ENCODE measurements at regions not wholly inside any gene's neighbourhood (a gene's known extent, or its start where the extent isn't known, plus 50 kb on each side); places are given as distances from the start of the nearest gene placed in this dataset.

DNA sequence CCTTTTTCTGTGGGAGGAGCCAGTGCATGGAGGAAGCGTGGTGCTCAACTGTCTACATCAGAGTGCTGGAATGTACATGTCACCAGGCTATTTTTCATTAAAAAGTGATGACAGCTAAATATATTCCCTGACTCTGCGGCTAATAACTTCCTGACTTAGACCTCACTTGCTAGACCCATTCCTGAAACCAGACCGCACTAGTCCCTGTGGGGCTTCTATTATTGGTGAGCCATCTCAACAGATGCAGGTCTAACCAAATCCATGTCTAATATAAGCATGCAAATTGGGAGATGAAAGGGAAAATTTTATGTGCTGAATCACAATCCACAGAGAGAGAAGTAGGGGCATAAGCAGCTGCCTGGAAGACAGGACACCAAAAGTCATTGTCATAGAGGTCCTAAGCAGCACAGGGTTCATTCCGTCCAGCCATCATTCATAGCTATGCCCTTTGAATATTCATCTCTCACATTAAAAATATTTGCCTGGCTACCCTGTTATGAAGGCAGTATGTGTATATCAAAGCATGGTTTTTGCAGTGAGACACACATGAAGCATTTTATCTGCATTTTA lies 110.9 kb upstream of the BLID start:
- peak; percentile 46 for DNase-seq

- no peak for DNase-seq
Measured at GRCh38 chr11:122224867-122225266, 108.9 kb upstream of the BLID start.

DNA sequence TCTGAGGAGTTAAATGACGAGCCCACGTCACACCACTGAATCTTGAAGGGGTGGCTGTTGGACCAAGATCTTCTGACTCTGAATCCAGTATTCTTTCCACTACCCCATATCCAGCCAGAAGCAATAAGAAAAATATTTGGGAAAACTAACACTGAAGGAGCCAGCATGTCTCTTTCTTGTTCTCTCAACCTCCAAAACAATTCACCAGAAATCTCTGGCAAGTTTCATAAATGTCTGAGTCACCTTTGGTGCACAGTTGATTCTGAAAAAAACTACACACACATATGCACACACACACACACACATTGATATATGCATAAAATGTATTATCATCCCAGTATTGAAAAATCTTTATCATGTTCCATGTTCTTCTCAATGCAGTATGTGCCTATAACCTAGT lies 104.3 kb upstream of the BLID start:
- DNase-seq: no peak

GRCh38 chr11:122219791-122220190 lies 103.8 kb upstream of the BLID start:
- DNase-seq: no peak

DNA sequence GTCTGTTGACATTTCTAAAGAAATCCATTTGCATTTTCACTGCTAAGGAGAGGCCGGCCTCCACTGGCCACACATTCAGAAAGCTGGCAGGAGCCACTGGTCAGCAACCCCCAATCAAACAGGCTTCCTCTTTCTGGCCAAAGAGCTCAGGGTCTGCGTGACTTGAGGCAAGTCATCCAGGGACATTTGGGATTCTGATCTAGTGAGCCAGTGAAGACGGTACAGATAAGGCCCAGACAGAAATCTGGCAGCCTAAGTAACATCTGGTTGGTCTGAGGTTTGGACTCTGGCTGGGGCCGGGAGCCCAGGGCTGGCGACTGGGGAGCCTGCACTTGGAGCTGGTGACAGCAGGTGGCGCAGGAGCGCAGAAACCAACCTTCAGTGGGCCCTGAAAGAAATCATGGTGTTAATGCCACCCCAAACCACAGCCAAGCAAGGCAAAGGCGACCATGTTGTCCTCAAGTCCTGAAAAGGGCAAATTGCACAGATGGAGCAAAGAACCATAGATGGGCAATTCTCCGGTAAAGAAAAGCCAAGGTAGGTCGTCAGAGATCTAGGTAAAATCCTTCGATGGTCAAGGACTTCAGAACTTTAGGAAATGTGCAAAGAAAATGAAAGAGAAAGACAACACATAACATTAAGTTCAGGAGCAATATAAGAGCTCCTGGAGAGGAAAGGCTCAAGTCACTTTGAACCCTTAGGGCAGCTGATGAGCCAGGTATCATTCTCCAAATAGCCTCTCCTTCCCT lies 99.4 kb upstream of the BLID start:
- DNase-seq: peak; percentile 39

DNA sequence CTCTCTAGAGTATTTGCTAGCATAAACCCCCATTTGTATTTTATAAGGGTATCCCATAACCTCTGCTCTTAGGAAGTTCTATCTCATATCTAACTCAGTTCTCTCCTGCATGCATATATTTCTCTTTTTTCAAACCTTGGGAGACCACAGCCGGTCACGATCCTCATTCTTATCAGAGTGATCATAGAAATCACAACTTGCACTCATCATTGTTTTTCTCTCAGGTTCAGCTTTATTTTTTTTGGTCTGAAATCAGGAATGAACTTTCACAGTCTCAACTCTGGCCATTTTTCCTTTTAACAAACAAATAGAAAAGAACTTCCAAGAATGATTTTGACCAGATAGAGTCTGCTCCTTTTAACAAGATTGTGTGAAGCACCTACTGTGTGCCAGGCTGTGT lies 98.6 kb upstream of the BLID start:
- DNase-seq: no peak

- DNase-seq: no peak
Measured at GRCh38 chr11:122214080-122214479, 98.1 kb upstream of the BLID start.

- DNase-seq: no peak
Measured at GRCh38 chr11:122213171-122213570, 97.2 kb upstream of the BLID start.

DNA sequence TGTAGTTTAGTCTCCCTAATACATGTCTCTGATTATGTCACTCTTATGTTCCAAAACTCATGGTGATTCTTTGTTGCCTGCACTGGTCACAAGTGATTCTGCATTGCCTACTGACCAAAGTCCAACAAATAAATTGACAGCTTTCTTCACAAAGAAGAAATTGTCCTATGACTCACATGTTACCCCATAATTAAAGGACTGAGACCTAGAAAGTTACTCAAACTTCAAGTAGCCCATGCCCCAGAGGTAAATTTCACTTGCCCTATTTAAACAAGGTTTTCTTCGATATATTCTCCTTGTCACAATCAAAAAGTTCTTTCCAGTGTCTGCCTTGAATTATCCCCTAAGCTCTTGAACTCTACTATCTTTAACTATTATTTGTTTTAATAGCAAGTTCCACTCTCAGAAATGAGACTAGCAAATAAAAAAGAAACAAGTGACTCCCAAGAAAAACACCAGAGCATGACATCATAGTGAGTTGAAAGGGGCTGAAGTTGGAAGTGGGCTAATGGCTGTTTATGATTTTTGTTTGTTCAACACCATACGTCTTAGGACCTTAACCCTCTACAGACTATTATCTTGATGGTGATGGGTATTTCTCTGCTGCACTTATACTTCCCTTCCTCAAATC lies 94.5 kb upstream of the BLID start:
- DNase-seq: no peak

- peak; percentile 75 for DNase-seq
Measured at GRCh38 chr11:122209619-122210366, 93.8 kb upstream of the BLID start.

GRCh38 chr11:122207921-122208764 lies 92.1 kb upstream of the BLID start:
- DNase-seq: no peak

GRCh38 chr11:122207505-122207904 lies 91.5 kb upstream of the BLID start:
- DNase-seq: no peak

DNA sequence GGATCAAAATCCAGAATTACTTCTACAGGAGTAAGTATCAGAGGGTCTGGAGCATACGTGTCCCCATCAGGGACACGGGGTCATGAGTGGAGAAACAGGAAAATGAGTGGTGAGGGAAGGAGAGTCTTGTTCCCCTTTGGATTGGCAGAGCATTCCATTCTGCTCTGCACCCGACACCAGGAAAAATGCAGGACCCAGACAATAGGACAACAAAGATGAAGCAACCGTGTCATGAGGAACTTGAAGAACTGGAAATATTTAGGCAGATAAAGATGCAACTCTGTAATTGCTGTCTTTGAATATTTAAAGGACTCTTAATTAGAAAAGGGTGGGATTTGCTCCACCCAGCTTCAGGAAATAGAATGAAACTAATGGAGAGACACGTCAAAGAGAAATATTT lies 89.0 kb upstream of the BLID start:
- DNase-seq: no peak

GRCh38 chr11:122204206-122204605 lies 88.2 kb upstream of the BLID start:
- DNase-seq: no peak

DNA sequence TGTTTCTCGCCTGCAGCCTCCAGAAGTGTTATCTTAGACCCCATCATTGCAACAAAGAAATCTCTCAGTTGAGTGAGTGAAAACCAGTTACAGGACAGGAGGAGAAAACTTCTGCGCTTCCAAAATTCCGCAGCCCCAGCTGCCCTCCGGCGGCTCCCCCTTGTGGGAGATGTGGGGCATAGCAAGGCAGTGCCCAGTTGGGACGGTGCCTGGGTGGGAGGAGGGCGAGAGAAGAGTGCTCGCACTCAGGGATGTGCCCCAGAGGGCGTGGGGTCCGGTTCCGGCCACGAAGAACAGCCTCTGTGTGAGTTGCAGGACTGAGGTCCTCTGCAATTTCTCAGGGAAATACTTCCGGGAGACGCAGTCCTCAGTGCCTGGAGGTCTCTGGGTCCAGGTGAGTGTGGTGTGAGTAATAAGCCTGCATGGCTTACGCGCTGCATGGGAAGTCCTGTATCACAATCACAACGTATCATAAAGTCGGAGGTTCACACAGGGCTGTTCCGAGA lies 87.0 kb upstream of the BLID start:
- DNase-seq: peak; percentile 53

- DNase-seq: no peak
Measured at GRCh38 chr11:122202161-122202950, 86.3 kb upstream of the BLID start.

GRCh38 chr11:122201106-122201505 lies 85.1 kb upstream of the BLID start:
- no peak for DNase-seq

DNA sequence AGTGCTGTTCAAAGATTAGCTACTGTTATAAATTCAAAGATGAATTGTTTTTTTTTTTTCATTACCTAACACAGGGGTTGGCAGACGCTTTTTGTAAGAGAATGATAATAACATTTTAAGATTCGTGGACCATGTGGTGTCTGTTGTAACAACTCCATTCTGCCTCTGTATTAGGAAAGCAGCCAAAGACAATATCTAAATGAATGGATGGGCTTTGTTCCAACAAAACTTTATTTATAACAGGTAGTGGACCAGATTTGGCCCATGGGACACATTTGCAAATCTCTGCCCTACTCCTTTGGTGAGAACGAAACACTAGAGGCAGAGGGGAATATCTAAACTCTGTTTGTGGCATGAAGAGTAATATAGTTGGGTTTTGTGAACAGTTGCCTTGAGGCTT lies 83.6 kb upstream of the BLID start:
- DNase-seq: no peak

- no peak for DNase-seq
Measured at GRCh38 chr11:122198291-122198983, 82.4 kb upstream of the BLID start.

- peak; percentile 70 for DNase-seq
Measured at GRCh38 chr11:122197066-122197987, 81.3 kb upstream of the BLID start.
